GM18502 (cell line): ENCODE measurements at regions not wholly inside any gene's neighbourhood (a gene's known extent, or its start where the extent isn't known, plus 50 kb on each side); places are given as distances from the start of the nearest gene placed in this dataset.
"Not testable (repeated sequence)": the region's sequence is repeated elsewhere in the genome, so short reads cannot be mapped to it uniquely, and the experiment has no call there.

Experiments used
- ATAC-seq: cut with Tn5 transposase; IDR thresholded peaks from one replicate; pipeline ENCODE4 v1.9.1; 2021; ENCODE audit warnings: mild to moderate bottlenecking; ENCODE audit not compliant: unreplicated experiment, poor library complexity

DNA sequence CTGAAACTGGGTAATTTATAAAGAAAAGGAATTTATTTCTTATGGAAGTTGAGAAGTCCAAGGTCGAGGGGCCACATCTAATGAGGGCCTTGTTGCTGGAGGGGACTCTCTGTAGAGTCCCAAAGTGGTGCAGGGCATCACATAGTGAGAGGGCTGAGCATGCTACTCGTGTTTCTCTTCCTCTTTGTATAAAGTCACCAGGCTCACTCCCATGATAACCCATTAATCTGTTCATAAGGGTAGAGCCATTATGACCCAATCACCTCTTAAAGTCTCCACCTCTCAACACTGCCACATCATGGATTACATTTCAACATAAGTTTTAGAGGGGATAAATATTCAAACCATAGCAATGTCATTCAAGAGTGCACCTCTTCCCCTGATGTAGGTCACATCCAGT is 79.1 kb upstream of the ATP2B1 start:
- no peak for ATAC-seq

DNA sequence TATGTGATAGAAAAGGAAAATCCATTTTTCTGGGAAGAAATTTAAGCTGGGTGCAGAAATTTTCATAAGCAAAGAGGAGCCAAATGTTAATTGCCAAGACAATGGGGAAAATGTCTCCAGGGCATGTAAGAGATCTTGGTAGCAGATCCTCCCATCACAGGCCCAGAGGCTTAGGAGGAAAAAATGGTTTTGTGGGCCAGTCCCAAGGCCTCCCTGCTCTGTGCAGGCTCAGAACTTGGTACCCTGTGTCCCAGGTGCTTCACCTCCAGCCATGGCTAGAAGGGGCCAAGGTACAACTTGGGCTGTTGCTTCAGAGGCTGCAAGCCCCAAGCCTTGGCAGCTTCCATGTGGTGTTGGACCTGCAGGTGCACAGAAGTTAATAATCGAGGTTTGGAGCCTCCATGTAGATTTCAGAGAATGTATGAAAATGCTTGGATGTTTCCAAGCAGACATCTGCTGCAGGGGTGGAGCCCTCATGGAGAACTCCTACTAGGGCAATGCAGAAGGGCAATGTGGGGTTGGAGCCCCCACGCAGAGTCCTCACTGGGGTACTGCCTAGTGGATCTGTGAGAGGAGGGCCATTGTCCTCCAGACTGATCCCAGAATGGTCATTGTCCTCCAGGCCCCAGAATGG is 77.7 kb upstream of the ATP2B1 start:
- ATAC-seq = no peak

DNA sequence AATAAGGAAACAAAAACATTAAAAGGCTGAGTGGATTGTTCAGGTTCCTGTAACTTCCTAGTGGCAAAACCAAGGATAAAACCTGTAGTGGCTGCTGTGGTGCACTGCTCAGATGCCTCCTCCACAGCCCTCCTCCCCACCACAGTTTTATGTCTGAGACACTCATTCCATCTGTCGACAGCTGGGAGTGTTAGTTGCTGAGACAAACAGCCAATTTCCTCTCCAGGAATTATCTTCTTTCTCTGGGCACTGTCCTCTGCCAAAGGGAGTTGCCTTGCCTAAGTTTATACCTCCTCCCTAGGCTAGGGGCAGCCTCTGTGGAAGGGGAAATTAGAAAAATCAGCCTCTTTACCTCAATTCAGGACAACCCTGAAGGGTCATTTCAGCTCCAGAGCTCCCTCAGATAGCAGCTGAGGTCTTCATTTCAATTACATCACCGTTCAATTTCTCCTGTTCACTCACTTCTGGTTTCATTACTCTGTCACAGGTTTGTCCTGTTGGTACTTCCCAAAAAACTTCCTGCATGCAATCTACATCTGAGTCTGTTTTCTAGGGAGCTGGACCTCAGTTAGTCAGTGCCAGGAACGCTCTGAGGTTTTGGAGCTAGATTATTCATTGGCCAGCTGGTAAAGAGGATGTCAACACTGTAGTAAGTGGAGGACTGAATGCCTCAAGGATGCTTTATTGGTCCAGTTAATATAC is 74.9 kb upstream of the ATP2B1 start:
- peak; percentile 80 for ATAC-seq

DNA sequence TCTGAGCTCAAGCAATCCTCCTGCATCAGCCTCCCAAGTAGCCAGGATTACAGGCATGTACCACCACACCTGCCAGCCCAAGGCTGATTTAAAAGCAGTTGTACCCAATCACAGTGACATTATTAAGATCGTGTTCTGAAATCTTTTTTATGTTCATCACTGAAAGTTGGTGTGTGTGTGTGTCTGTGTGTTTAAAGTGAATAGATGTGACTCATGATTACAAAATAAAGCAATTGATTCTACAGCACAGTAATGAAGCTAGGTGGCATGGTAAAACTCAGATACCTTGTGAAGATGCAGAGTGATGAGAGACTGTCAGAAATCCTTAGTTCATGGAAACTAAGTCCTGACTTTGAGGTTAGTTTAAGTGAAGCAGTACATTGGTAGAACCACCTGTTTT is 74.2 kb upstream of the ATP2B1 start:
- ATAC-seq = peak; percentile 36

DNA sequence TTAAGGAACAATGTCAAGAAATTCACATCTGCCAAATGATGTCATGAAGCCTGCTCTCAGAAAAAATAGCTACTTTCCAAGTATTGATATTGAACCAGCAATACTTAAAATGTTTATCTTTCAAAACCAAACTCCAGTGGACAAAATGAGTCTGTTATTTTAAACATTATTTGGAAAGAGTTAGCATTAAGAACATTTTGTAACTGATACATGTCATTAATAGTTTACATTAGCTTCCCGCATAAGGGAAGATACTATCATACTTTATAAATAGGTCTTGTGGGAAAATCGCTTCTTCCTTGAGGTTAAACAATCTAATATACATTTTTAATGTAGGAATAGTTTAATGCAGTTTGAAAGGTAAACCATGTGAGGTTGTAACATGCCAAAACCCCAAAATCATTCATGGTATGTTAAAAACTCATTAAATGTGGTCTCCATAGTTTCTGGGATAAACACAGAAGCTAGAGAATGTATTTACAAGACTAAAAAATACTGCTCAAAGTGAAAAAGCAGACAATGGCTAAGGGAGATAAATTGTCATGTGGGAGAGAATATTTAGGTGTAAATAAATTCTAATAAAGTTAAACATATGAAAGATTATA is 73.4 kb upstream of the ATP2B1 start:
- ATAC-seq = no peak

DNA sequence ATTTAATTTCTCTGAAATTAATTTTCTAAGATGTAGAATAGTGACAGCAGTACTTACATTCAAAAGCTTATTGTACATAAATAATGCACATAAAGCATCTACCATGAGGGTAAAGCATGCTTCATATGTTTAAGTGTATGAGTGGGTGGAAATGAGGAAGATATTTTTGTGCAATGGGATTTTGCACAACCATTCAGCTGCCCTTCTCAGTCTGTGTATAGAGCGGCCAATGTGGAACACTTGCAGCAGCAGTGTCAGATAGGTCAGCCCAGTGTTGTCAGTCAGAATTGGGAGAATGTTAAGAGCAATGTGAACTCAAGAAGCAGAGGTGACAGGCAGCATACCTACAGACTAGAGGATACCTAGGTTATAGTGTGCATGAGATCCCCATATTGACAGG is 72.5 kb upstream of the ATP2B1 start:
- ATAC-seq = no peak

DNA sequence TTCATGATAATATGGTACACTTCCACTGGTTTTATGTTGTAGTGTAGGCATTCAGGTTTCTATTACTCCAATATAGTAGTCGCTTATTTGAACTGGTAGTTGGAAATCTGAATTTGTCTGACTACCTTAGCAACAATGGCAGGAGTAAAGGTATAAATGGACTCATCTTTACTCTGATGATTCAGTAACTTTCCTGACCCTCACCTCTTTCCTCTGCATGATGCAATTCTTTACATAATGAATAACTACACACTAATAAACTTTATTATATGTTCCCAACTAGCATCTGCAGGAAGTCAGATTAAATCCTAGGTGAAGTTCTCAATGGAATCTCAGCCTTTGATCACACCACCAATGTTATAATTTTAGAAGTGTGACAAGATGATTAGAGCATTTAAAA is 70.5 kb upstream of the ATP2B1 start:
- no peak for ATAC-seq

DNA sequence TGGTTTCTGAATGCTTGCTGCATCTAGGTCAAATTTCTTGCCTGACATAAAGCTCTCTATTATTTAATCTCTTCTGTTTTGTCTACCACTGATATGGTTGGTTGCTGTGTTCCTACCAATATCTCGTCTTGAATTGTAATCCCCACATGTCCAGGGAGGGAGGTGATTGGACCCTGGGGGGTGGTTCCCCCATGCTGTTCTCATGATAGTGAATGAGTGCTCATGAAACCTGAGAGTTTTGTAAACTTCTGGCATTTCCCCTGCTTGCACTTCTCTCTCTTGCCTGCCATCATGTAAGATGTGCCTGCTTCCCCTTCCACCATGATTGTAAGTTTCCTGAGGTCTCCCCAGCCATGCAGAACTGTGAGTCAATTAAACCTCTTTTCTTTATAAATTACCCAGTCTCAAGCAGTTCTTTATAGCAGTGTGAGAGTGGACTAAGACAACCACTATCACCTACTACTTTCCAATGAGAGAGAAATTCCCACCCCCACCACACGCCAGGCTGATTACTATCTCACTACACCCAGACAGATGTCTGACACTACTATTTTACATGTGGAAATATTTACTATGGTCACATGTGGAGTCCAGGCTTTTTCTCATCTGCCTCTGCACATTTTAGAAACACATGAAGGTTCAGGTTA is 69.2 kb upstream of the ATP2B1 start:
- ATAC-seq = no peak

DNA sequence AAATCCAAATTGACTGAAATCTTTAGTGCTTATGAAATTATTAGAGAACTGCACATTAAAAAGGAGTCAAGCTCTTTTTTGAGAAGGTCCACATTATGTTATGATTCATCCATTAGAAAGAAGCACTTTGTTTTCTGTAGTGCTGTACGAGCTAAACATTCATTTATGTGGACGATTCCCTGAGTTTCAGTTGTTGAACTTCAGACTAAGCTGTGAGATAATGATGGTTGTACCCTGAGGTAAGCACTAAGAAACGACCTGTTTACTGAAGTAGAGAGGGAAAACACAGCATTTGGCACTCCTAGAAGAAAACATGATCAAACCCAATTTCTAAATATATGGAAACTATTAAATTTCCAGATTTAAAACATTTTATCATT is 67.3 kb upstream of the ATP2B1 start:
- no peak for ATAC-seq

DNA sequence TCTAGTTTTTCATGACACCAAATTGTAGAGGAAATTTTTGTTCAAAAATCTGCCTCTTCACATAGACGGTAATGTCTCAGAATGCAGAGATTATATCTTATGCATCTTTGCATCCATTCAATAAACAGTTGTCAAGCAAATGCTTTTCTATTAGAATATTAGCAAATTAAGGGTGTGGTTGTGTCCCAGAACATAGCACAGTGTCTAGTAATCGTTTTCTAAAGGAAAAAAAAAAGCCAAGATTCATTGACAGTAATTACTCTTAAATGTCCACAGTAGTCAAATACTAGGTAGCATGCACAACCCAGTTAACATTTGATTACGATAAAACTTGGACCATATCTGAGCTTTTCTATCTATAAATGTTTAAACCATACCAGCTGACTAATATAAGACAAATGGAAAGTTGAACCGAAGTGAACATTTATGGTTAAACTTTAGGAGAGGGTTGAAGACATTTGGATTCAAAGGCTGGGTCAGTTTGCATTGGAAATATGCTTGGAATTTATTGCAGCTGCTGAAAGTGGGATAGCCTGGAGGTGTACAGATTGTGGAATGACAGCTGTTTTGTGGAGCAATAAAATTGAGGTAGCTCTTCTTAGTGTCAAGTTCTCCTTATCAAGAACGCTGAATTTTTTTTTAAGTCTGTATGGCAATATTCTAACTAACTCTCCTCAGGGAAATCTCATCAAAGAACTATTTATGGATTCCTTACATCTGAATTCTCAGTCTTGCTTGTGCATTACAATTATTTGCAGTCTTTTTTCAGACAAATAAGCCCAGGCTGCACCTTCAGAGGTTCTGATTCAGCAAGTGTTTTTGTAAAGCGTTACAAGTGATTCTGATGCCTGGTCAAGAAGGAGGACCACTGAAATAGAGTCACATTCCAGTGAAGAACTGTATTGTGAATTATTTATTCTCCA is 66.7 kb upstream of the ATP2B1 start:
- no peak for ATAC-seq

DNA sequence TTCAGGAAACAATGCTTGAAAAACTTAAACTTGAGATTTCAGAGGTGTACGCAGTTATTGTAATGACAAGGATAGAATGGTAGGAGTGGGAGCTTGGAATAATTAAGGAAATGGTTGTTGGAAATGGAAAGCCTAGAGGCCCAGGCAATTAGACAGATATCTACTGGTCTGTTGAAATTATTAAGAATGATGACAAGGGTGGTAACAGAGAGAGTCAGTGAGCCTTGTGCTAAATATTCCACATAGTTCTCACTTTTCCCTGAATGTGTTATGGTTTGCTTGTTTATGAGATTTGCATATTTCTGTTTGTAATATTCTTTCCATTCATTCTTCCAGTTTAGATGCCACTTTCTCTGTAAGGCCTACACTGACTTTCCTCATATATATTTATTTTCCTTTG is 66.0 kb upstream of the ATP2B1 start:
- ATAC-seq = no peak

DNA sequence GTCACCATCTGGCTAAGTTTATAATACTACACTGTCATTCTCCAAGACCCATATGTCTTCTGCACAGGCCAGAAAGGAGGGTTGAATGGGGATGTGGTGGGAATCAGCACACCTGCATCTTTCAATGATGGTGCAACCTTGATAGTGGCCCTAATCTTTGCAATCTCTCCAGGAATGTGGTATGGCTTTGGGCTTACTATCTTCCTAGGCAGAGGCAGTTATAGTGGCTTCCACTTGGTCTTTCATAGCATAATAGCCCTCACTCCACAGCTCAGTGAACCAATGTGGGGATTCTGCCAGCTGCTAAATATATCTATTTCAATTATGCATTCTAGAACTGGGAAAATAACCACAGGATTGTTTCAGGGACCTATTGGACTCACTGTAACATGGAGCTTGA is 61.8 kb upstream of the ATP2B1 start:
- no peak for ATAC-seq

DNA sequence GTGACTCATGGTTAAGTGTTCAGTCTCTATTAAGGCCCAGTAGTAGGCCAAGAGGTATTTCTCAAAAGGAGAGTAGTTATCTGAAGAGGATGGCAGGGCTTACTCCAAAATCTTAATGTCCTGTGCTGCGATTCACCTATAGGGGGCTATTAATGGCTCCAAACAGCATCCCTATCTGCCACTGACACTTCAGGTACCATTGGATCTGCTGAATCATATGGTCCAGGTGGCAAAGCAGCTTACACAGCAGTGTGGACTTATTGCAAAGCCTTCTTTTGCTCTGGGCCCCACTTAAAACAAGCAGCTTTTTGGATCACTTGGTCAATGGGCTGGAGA is 60.8 kb upstream of the ATP2B1 start:
- no peak for ATAC-seq

DNA sequence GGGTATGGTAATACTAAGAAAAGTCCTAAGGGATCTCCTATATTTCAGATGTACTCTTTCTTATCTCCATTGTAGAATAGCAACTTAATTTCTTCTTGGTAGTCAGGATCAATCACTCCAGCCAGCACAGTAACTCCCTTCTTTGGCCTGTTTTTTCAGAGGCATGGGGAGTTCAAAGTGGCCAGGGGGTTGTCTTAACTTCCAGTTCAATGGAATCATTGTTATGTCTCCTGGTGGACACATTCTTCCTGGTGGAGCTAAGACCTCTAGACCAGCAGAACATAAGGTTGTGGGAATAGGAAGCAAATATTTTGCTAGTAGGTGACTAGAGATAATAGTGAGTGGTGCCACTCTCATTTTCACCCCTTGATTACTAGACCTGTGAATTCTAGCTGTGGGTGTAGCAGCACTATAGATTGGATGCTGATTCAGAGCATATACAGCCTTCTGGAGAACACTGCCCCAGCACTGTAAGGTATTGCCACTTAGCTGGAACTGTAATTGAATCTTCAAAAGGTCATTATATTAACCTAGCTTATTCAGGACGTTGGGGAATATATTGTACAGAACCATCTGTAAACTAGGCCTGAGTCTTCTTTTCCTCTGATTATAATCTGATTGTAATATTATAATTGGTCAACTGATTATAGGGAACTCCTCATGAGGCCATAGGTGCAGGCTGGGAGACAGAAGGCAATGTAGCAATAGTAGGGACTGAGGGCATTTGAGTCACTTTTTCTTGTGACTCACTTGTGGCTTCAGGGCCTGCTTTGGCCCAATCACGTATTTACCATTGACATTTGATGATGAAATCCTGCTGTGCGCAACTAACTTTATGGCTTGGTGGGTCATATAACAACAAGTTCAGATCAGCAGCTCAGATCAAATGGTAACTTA is 60.2 kb upstream of the ATP2B1 start:
- no peak for ATAC-seq

DNA sequence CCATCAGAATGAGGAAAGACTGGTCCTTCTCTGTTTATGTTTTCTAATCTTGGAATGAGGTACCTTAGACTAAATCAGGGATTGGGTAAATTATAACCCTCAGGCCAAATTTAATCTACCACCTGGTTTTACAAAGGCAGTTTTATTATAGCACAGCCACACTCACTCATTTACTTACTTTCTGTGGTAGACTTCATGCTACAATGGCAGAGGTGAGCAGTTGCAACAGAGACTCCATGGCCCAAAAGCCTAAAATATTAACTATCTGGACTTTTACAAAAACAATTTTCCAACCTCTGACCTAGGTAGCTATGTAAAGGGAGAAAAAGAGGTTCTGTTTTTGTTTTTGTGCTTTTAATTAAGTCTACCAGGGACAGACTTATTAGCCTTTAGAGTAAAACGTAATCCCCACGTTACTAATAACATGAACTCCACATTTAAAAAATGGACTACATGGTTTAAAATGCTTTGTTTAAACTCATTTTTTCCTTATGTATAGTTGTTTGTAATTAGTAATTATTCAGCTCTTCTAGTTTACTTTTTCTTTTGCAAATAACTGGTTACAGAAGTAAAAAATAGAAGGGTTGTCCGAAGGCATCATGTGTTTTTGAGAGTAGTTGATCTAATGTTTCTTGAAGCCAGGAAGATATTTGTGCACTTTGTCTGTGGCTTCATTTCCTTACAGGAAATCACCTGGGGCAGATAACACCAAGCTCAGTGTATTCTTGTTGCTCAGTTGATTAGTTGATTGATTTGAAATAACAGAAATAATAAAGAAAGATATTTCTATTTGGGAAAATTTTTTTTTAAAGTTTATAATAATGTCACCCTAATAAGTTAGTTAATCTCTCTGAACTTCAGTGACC is 57.6 kb upstream of the ATP2B1 start:
- peak; percentile 90 for ATAC-seq

DNA sequence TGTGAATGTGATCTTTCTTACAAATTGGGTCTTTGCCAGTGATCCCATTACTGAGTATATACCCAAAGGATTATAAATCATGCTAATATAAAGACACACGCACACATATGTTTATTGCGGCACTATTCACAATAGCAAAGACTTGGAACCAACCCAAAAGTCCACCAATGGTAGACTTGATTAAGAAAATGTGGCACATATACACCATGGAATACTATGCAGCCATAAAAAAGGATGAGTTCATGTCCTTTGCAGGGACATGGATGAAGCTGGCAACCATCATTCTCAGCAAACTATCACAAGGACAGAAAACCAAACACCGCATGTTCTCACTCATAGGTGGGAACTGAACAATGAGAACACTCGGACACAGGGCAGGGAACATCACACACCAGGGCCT is 55.5 kb upstream of the ATP2B1 start:
- ATAC-seq = not testable (repeated sequence)

DNA sequence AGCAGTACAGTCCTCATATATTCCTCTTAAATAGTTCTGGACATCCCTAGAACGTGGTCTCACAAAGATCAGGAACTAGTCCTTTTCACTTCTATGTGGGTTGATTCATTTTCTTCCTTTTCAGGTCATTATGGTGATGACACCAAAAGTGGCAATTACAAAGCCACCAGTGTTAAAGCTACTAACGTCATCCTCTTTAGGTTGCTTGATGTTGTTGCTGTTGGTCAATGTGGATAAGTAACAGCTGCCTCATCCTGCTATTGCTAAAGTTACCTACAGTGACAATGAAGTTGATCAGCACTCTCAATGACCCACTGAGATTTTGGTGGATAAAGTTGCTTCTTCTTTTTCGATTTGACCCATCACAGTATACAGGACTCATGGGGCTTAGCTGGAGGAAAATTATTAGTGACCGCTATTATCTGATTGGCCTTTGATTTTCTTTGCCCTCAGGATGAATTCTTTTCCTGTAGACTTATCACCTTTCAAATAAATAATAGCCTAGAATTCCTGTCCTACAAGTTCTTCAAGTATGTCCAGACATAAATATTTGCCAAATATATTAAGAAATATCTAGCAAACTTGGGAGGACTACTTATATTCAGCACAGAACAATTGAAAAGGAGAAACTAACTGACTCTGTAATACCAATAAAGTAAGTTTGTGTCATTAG is 54.0 kb upstream of the ATP2B1 start:
- ATAC-seq = peak; percentile 37

DNA sequence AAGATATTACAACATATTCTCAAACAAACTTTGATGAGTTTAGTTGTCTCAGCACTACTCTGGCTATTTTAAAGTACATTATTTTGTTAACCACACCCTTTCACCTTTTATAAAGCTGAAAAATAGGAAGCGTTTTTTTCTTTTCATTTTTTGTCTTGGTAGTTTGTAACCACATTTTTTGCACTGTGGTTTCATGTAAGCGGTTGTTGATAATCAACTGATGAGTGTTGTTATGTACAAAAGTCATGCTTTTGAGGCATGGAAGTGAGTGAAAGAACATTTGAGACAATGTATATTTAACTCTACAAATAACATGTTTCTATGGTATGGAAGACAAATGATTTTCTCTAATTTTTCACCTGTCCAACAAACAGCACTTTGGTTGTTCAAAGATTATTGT is 52.1 kb upstream of the ATP2B1 start:
- ATAC-seq = no peak
